Esophagus muscularis mucosa (tissue), 4 donors: ENCODE measurements at regions not wholly inside any gene's neighbourhood (a gene's known extent, or its start where the extent isn't known, plus 50 kb on each side); places are given as distances from the start of the nearest gene placed in this dataset.

Experiments used
- DNase-seq: peaks from one replicate; pipeline ENCODE4 v3.0.0-alpha.2; 2017; ENCODE audit errors: extremely low spot score
- H3K27ac ChIP-seq, 4 donors: fragments of 200-600 bp; sonication (generic); replicated peaks in 1 of 4; 1 replicate in 3 of 4; 2 replicates in 1 of 4; pipeline ENCODE4 v1.5.1; 2016 to 2019; ENCODE audit warnings: mild to moderate bottlenecking in 1 of 4
- H3K27me3 ChIP-seq, 4 donors: fragments of 200-600 bp; sonication (generic); one replicate each; pipeline versions ENCODE4 v1.5.1 to v1.6.0; 2016 to 2019
- H3K36me3 ChIP-seq, 4 donors: fragments of 200-600 bp; sonication (generic); one replicate each; pipeline ENCODE4 v1.5.1; 2016 to 2019
- H3K4me1 ChIP-seq, 4 donors: fragments of 200-600 bp; sonication (generic); one replicate each; pipeline ENCODE4 v1.5.1; 2016 to 2019
- H3K4me3 ChIP-seq, 4 donors: fragments of 200-600 bp; sonication (generic); 1 replicate in 2 of 4; 2 replicates in 2 of 4; pipeline ENCODE4 v1.5.1; 2016 to 2019; ENCODE audit warnings: mild to moderate bottlenecking in 4 of 4, moderate library complexity in 1 of 4
- H3K9me3 ChIP-seq, 4 donors: fragments of 200-600 bp; sonication (generic); 1 replicate in 3 of 4; 2 replicates in 1 of 4; pipeline ENCODE4 v1.5.1; 2016 to 2019
- CTCF ChIP-seq, 3 experiments: fragments of 200-600 bp in 2 of 3; fragments of 450-650 bp in 1 of 3; sonication (generic) in 2 of 3; IDR thresholded peaks; one replicate each; pipeline ENCODE4 v1.5.1; 2017 to 2019; ENCODE audit warnings: antibody characterized with exemption in 3 of 3, mild to moderate bottlenecking in 2 of 3, moderate library complexity in 1 of 3
- EP300 ChIP-seq: sonication (generic); formaldehyde crosslinking; IDR thresholded peaks from one replicate; pipeline ENCODE4 v1.6.1; 2017; ENCODE audit warnings: antibody characterized with exemption
- POLR2A ChIP-seq: fragments of 450-650 bp; IDR thresholded peaks from one replicate; pipeline ENCODE4 v1.6.1; 2017; ENCODE audit warnings: antibody characterized with exemption, moderate library complexity, mild to moderate bottlenecking, low read depth
- POLR2AphosphoS5 ChIP-seq, 2 donors: sonication (generic); formaldehyde crosslinking; IDR thresholded peaks; one replicate each; pipeline ENCODE4 v1.6.1; 2017; ENCODE audit warnings: antibody characterized with exemption in 2 of 2
- WGBS: methylation state at CpG from one replicate; pipeline ENCODE4 v1.1.5; 2018; 5-methylcytosine and 5-hydroxymethylcytosine counted together
- intact Hi-C: fragments of 100-400 bp; cut with DNase I; formaldehyde crosslinking; loops from one replicate; pipeline ENCODE4 v1.15.1; 2023

- Histone ChIP-seq H3K36me3 (no peaks in the 10 kb centered on the region), H3K27me3 (peaks cover 0 to 4% (median 0%) of the 10 kb centered on the region in 4 donors), H3K4me3 (no peak overlapping the region), H3K9me3 (no peaks in the 10 kb centered on the region), H3K4me1 (peaks cover 43 to 70% (median 62%) of the 10 kb centered on the region in 4 donors), H3K27ac (no peak overlapping the region)
- DNase-seq = no peak
- WGBS = 93% methylated on average over 8 of the region's 8 CpGs
- TF ChIP-seq CTCF (IDR thresholded peaks at IDR 0.05) = no peak
- TF ChIP-seq POLR2A = no peak
- no peak for TF ChIP-seq POLR2AphosphoS5 (IDR thresholded peaks at IDR 0.05)
- no peak for TF ChIP-seq EP300
- intact Hi-C loops = no loop called here
Observed at GRCh38 chr6:41446907-41447545, 99.2 kb upstream of the FOXP4 start.

GRCh38 chr6:41448256-41448655 is 97.9 kb upstream of the FOXP4 start:
- H3K4me3 ChIP-seq = no peak overlapping the region
- H3K27ac ChIP-seq = no peak overlapping the region
- 94% methylated on average over 1 of the region's 1 CpG for WGBS
- H3K27me3 ChIP-seq = no peaks in the 10 kb centered on the region
- peaks cover 41 to 70% (median 61%) of the 10 kb centered on the region in 4 donors for H3K4me1 ChIP-seq
- TF ChIP-seq POLR2A (no peak), POLR2AphosphoS5 (IDR thresholded peaks at IDR 0.05) (no peak), EP300 (no peak), CTCF (IDR thresholded peaks at IDR 0.05) (no peak)
- no peaks in the 10 kb centered on the region for H3K9me3 ChIP-seq
- intact Hi-C loops = no loop called here
- H3K36me3 ChIP-seq = no peaks in the 10 kb centered on the region
- no peak for DNase-seq

- H3K27ac ChIP-seq = peak overlapping the region; percentile 30 to 76 (median 62)
- H3K36me3 ChIP-seq = no peaks in the 10 kb centered on the region
- H3K4me1 ChIP-seq = peaks cover 33 to 58% (median 50%) of the 10 kb centered on the region in 4 donors
- H3K4me3 ChIP-seq = no peak overlapping the region
- H3K27me3 ChIP-seq = no peaks in the 10 kb centered on the region
- DNase-seq = no peak
- intact Hi-C loops = loop anchor here (5.0 kb wide), 1 partner anchor 53 kb away; no protein-coding TSS in a partner anchor
- no peaks in the 10 kb centered on the region for H3K9me3 ChIP-seq
- TF ChIP-seq POLR2A (no peak), POLR2AphosphoS5 (IDR thresholded peaks at IDR 0.05) (peak in 1 of 2 donors; percentile 42)
- WGBS = 40% methylated on average over 8 of the region's 8 CpGs
Observed at GRCh38 chr6:41449399-41450245, 96.6 kb upstream of the FOXP4 start.

- 94% methylated on average over 11 of the region's 13 CpGs for WGBS
- Histone ChIP-seq H3K27me3 (no peaks in the 10 kb centered on the region), H3K9me3 (no peaks in the 10 kb centered on the region), H3K27ac (peak overlapping the region; percentile 58 to 81 (median 78)), H3K36me3 (no peaks in the 10 kb centered on the region), H3K4me3 (no peak overlapping the region), H3K4me1 (peaks cover 33 to 54% (median 40%) of the 10 kb centered on the region in 4 donors)
- TF ChIP-seq EP300 (no peak), POLR2AphosphoS5 (IDR thresholded peaks at IDR 0.05) (no peak), POLR2A (no peak), CTCF (IDR thresholded peaks at IDR 0.05) (no peak)
- intact Hi-C loops = loop anchor here (5.0 kb wide), 1 partner anchor 52 kb away; no protein-coding TSS in a partner anchor
- no peak for DNase-seq
Observed at GRCh38 chr6:41450581-41450980, 95.6 kb upstream of the FOXP4 start.

GRCh38 chr6:41451039-41451438 is 95.1 kb upstream of the FOXP4 start:
- DNase-seq = no peak
- intact Hi-C loops = loop anchor here (5.0 kb wide), 1 partner anchor 51 kb away; no protein-coding TSS in a partner anchor
- peak overlapping the region; percentile 58 to 81 (median 78) for H3K27ac ChIP-seq

More at GRCh38 chr6:41451039-41451438, 95.1 kb upstream of the FOXP4 start:
- Histone ChIP-seq H3K9me3 (no peaks in the 10 kb centered on the region), H3K36me3 (no peaks in the 10 kb centered on the region), H3K27me3 (no peaks in the 10 kb centered on the region), H3K4me1 (peaks cover 32 to 53% (median 38%) of the 10 kb centered on the region in 4 donors), H3K4me3 (peak overlapping the region in 1 of 4 donors; percentile 5)
- TF ChIP-seq EP300 (no peak), POLR2AphosphoS5 (IDR thresholded peaks at IDR 0.05) (no peak), CTCF (IDR thresholded peaks at IDR 0.05) (no peak), POLR2A (no peak)
- 41% methylated on average over 9 of the region's 9 CpGs for WGBS
